ENCODE measurements at regions not wholly inside any gene's neighbourhood (a gene's known extent, or its start where the extent isn't known, plus 50 kb on each side); places are given as distances from the start of the nearest gene placed in this dataset.
"Not testable (repeated sequence)": the region's sequence is repeated elsewhere in the genome, so short reads cannot be mapped to it uniquely, and the experiment has no call there.

DNA sequence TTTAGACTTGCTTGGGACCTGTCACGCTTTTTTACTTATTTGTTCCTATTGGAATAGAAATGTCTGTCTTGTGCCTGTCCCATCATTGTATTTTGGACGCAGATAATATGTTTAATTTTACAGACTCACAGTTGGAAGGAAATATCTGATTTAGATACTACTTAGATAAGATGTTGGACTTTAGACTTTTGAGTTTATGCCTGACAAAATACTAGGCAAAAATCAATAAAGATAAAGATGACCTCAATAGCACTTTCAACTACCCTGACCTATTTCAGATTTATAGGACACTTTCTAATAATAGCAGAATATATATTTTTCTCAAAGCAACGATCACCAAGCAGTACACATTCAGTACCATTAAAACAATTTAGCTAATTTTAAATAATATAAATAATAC, 150.1 kb upstream of the TGIF2LX start:
- H4K91ac ChIP-seq (ENCODE audit: insufficient read depth, low read depth, low read length); ATAC-seq (ENCODE audit: low read depth); H2BK15ac ChIP-seq (ENCODE audit: low read depth, low read length); H2AFZ ChIP-seq (replicated peaks; ENCODE audit: low read length, poor library complexity); H2AK5ac ChIP-seq (ENCODE audit: low read depth, low read length); H2BK20ac ChIP-seq (ENCODE audit: low read depth, low read length); H3K9me1 ChIP-seq (ENCODE audit: insufficient read depth, low read length); H4K20me1 ChIP-seq (ENCODE audit: insufficient read depth, low read length); in situ Hi-C loops (cut with MboI; ENCODE audit: low sequenced_read_pairs); H3K36me3 ChIP-seq (ENCODE audit: control insufficient read depth, insufficient read depth, low read length); H3K23ac ChIP-seq (ENCODE audit: low read depth, low read length); H3K27ac ChIP-seq (ENCODE audit: insufficient read depth, low read length); H3K4ac ChIP-seq (ENCODE audit: low read depth, low read length); H2BK120ac ChIP-seq (ENCODE audit: low read depth, low read length); H3K27me3 ChIP-seq (ENCODE audit: control insufficient read depth, insufficient read depth, low read length); CTCF ChIA-PET; H3K79me1 ChIP-seq (ENCODE audit: low read depth in 1 of 2, low read length in 2 of 2); dilution Hi-C loops (cut with HindIII; ENCODE audit: low sequenced_read_pairs, unreplicated experiment); H4K8ac ChIP-seq (ENCODE audit: low read depth in 2 of 2, low read length in 2 of 2); BruUV-seq (replicated peaks); H3K9me3 ChIP-seq (ENCODE audit: control insufficient read depth, insufficient read depth, low read length); DNase-seq; POLR2A ChIA-PET (ENCODE audit: unreplicated experiment); H2AK9ac ChIP-seq (replicated peaks; ENCODE audit: low read depth, low read length, poor library complexity); H3K4me3 ChIP-seq (ENCODE audit: insufficient read depth, low read depth, low read length); H2BK5ac ChIP-seq (ENCODE audit: low read depth, low read length, poor library complexity, severe bottlenecking); intact Hi-C loops (cut with micrococcal nuclease); H3K18ac ChIP-seq (ENCODE audit: low read depth, low read length); H3K9ac ChIP-seq (ENCODE audit: low read depth, low read length); H4K5ac ChIP-seq (ENCODE audit: low read depth, low read length); H3K56ac ChIP-seq (ENCODE audit: extremely low read depth, insufficient read depth, low read length); H3K4me1 ChIP-seq (ENCODE audit: control insufficient read depth, insufficient read depth, low read length); H3K14ac ChIP-seq (replicated peaks; ENCODE audit: low read depth, low read length); H3K4me2 ChIP-seq (ENCODE audit: low read depth, low read length): not testable (repeated sequence)
- no CpG with 5 or more reads among the region's 3 CpGs for WGBS, 2 experiments (ENCODE audit: extremely low coverage in 2 of 2, insufficient read length in 1 of 2)

DNA sequence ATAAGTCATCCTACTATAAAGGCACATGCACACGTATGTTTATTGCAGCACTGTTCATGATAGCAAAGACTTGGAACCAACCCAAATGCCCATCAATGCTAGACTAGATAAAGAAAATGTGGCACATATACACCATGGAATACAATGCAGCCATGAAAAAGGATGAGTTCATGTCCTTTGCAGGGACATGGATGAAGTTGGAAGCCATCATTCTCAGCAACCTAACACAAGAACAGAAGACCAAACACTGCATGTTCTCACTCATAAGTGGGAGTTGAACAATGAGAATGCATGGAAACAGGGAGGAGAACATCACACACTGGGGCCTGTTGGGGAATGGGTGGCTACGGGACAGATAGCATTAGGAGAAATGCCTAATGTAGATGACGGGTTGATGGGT, 110.3 kb upstream of the TGIF2LX start:
- H3K79me1 ChIP-seq (ENCODE audit: low read depth in 1 of 2, low read length in 2 of 2); H4K91ac ChIP-seq (ENCODE audit: insufficient read depth, low read depth, low read length); H2AK9ac ChIP-seq (replicated peaks; ENCODE audit: low read depth, low read length, poor library complexity); POLR2A ChIA-PET (ENCODE audit: unreplicated experiment); H4K8ac ChIP-seq (ENCODE audit: low read depth in 2 of 2, low read length in 2 of 2); H2AFZ ChIP-seq (replicated peaks; ENCODE audit: low read length, poor library complexity); H3K27me3 ChIP-seq (ENCODE audit: control insufficient read depth, insufficient read depth, low read length); H2BK5ac ChIP-seq (ENCODE audit: low read depth, low read length, poor library complexity, severe bottlenecking); H3K18ac ChIP-seq (ENCODE audit: low read depth, low read length); CTCF ChIA-PET; H3K23ac ChIP-seq (ENCODE audit: low read depth, low read length); H3K4me3 ChIP-seq (ENCODE audit: insufficient read depth, low read depth, low read length); H3K4me1 ChIP-seq (ENCODE audit: control insufficient read depth, insufficient read depth, low read length); H4K20me1 ChIP-seq (ENCODE audit: insufficient read depth, low read length); DNase-seq; H3K27ac ChIP-seq (ENCODE audit: insufficient read depth, low read length); H2AK5ac ChIP-seq (ENCODE audit: low read depth, low read length); H3K4me2 ChIP-seq (ENCODE audit: low read depth, low read length); ATAC-seq (ENCODE audit: low read depth); intact Hi-C loops (cut with micrococcal nuclease); H3K9ac ChIP-seq (ENCODE audit: low read depth, low read length); BruUV-seq (replicated peaks); H2BK15ac ChIP-seq (ENCODE audit: low read depth, low read length); H3K4ac ChIP-seq (ENCODE audit: low read depth, low read length); H3K14ac ChIP-seq (replicated peaks; ENCODE audit: low read depth, low read length); H3K36me3 ChIP-seq (ENCODE audit: control insufficient read depth, insufficient read depth, low read length); H3K9me3 ChIP-seq (ENCODE audit: control insufficient read depth, insufficient read depth, low read length); H4K5ac ChIP-seq (ENCODE audit: low read depth, low read length); H3K56ac ChIP-seq (ENCODE audit: extremely low read depth, insufficient read depth, low read length); H2BK20ac ChIP-seq (ENCODE audit: low read depth, low read length); in situ Hi-C loops (cut with MboI; ENCODE audit: low sequenced_read_pairs); dilution Hi-C loops (cut with HindIII; ENCODE audit: low sequenced_read_pairs, unreplicated experiment); H2BK120ac ChIP-seq (ENCODE audit: low read depth, low read length); H3K9me1 ChIP-seq (ENCODE audit: insufficient read depth, low read length): not testable (repeated sequence)
- WGBS, 2 experiments (ENCODE audit: extremely low coverage in 2 of 2, insufficient read length in 1 of 2), result no CpG with 5 or more reads among the region's 3 CpGs

Data from IMR-90 (cell line).